H1 (cell line): ENCODE measurements at regions not wholly inside any gene's neighbourhood (a gene's known extent, or its start where the extent isn't known, plus 50 kb on each side); places are given as distances from the start of the nearest gene placed in this dataset.

Experiments
- CTCF ChIA-PET: fragments of 300-600 bp; sonication (Branson Sonifier 250); formaldehyde crosslinking; loops from one replicate; lab custom pipeline; 2021; ENCODE audit not compliant: partially characterized antibody; lab: Charles Lee
- POLR2A ChIA-PET: fragments of 300-600 bp; sonication (Branson Sonifier 250); formaldehyde crosslinking; loops from one replicate; lab custom pipeline; 2021; ENCODE audit warnings: inconsistent platforms; ENCODE audit not compliant: partially characterized antibody; lab: Charles Lee
- DNase-seq, 2 experiments: peaks; one replicate each; pipeline versions ENCODE4 v3.0.0 to v3.0.0-alpha.2; 2010 to 2022; ENCODE audit warnings: low spot score in 2 of 2, low read depth in 1 of 2, mixed read lengths in 1 of 2
- FAIRE-seq: peaks from 2 replicates; lab custom pipeline; 2011; peaks lifted over from hg19 to GRCh38; lab: Jason Lieb, UNC
- H2AFZ ChIP-seq: 2 replicates; pipeline ENCODE4 v1.8.1; 2012; ENCODE audit warnings: low read length, inconsistent platforms
- H2AK5ac ChIP-seq: 2 replicates; pipeline ENCODE4 v1.6.1; 2013; ENCODE audit warnings: low read depth, low read length
- H2BK120ac ChIP-seq: replicated peaks from 2 replicates; pipeline ENCODE3; 2013; ENCODE audit warnings: low read depth, low read length, inconsistent platforms
- H2BK12ac ChIP-seq: 2 replicates; pipeline ENCODE4 v1.6.1; 2013; ENCODE audit warnings: low read depth, low read length
- H2BK15ac ChIP-seq: 2 replicates; pipeline ENCODE4 v1.6.1; 2013; ENCODE audit warnings: low read length
- H2BK20ac ChIP-seq: 2 replicates; pipeline ENCODE4 v1.6.1; 2013; ENCODE audit warnings: low read length
- H2BK5ac ChIP-seq: 2 replicates; pipeline ENCODE4 v1.6.1; 2013; ENCODE audit warnings: low read depth, low read length
- H3K14ac ChIP-seq: 2 replicates; pipeline ENCODE4 v1.6.1; 2013; ENCODE audit warnings: inconsistent platforms; ENCODE audit not compliant: insufficient read length
- H3K18ac ChIP-seq: 2 replicates; pipeline ENCODE4 v1.6.1; 2013; ENCODE audit warnings: low read length; ENCODE audit errors: extremely low read depth
- H3K23ac ChIP-seq: 2 replicates; pipeline ENCODE4 v1.6.1; 2013; ENCODE audit warnings: inconsistent platforms; ENCODE audit not compliant: insufficient read length
- H3K23me2 ChIP-seq: 2 replicates; pipeline ENCODE4 v1.6.1; 2013; ENCODE audit warnings: low read depth, low read length
- H3K27ac ChIP-seq: 2 replicates; pipeline ENCODE4 v1.6.1; 2011; ENCODE audit warnings: low read depth, low read length, inconsistent platforms
- H3K27me3 ChIP-seq, 4 experiments: replicated peaks in 1 of 4; 1 replicate in 1 of 4; 2 replicates in 3 of 4; pipeline versions ENCODE4 v1.6.1 to v1.8.1; 2011 to 2013; ENCODE audit warnings: low read length in 3 of 4, mild to moderate bottlenecking in 3 of 4, inconsistent platforms in 2 of 4, mixed read lengths in 2 of 4, moderate library complexity in 1 of 4; ENCODE audit not compliant: control insufficient read depth in 3 of 4, insufficient read depth in 3 of 4; ENCODE audit errors: extremely low read depth in 1 of 4
- H3K36me3 ChIP-seq, 4 experiments: 2 replicates each; pipeline versions ENCODE4 v1.6.1 to v1.8.1; 2011 to 2013; ENCODE audit warnings: mild to moderate bottlenecking in 4 of 4, low read length in 3 of 4, moderate library complexity in 2 of 4, control low read depth in 1 of 4, inconsistent platforms in 1 of 4; ENCODE audit not compliant: insufficient read depth in 4 of 4, control insufficient read depth in 2 of 4
- H3K4ac ChIP-seq: replicated peaks from 2 replicates; pipeline ENCODE3; 2013; ENCODE audit warnings: low read length, low read depth, mixed read lengths, inconsistent platforms; ENCODE audit not compliant: insufficient read length
- H3K4me1 ChIP-seq, 4 experiments: replicated peaks in 1 of 4; 1 replicate in 1 of 4; 2 replicates in 3 of 4; pipeline versions ENCODE4 v1.6.1 to v1.8.1; 2011 to 2013; ENCODE audit warnings: low read length in 3 of 4, inconsistent platforms in 2 of 4, mixed read lengths in 1 of 4; ENCODE audit not compliant: insufficient read depth in 4 of 4, control insufficient read depth in 3 of 4
- H3K4me2 ChIP-seq, 2 experiments: 2 replicates each; pipeline versions ENCODE4 v1.6.1 to v1.8.1; 2011 to 2013; ENCODE audit warnings: low read depth in 2 of 2, low read length in 2 of 2, control low read depth in 1 of 2, inconsistent platforms in 1 of 2, mild to moderate bottlenecking in 1 of 2; ENCODE audit not compliant: insufficient read depth in 1 of 2
- H3K4me3 ChIP-seq, 4 experiments: fragments of 200-600, 300-600 bp in 1 of 4; sonication (generic), shearing (Covaris generic), sonication (Bioruptor Twin) in 1 of 4; 2 replicates each; pipeline versions ENCODE4 v1.5.1 to v1.8.1; 2011 to 2016; ENCODE audit warnings: low read length in 4 of 4, low read depth in 3 of 4, control low read depth in 2 of 4, inconsistent platforms in 2 of 4, mild to moderate bottlenecking in 2 of 4, mixed read lengths in 1 of 4, moderate library complexity in 1 of 4; ENCODE audit not compliant: insufficient read depth in 2 of 4; ENCODE audit errors: extremely low read depth in 1 of 4
- H3K56ac ChIP-seq: replicated peaks from 2 replicates; pipeline ENCODE3; 2013; ENCODE audit warnings: low read depth, mild to moderate bottlenecking, mixed read lengths, low read length, inconsistent platforms; ENCODE audit not compliant: insufficient read length
- H3K79me1 ChIP-seq: 2 replicates; pipeline ENCODE4 v1.6.1; 2013; ENCODE audit warnings: low read depth, low read length, control low read depth
- H3K79me2 ChIP-seq, 2 experiments: 2 replicates each; pipeline versions ENCODE4 v1.6.1 to v1.8.1; 2012 to 2013; ENCODE audit warnings: low read length in 2 of 2, mild to moderate bottlenecking in 2 of 2, inconsistent platforms in 1 of 2; ENCODE audit not compliant: insufficient read depth in 2 of 2, control insufficient read depth in 1 of 2
- H3K9ac ChIP-seq, 4 experiments: replicated peaks in 1 of 4; 1 replicate in 1 of 4; 2 replicates in 3 of 4; pipeline versions ENCODE4 v1.6.1 to v1.8.1; 2011 to 2013; ENCODE audit warnings: low read depth in 3 of 4, low read length in 3 of 4, control low read depth in 2 of 4, mild to moderate bottlenecking in 2 of 4, moderate library complexity in 2 of 4, inconsistent platforms in 1 of 4; ENCODE audit errors: extremely low read depth in 1 of 4
- H3K9me3 ChIP-seq, 2 experiments: 2 replicates each; pipeline versions ENCODE4 v1.6.1 to v1.8.1; 2012 to 2013; ENCODE audit warnings: mild to moderate bottlenecking in 2 of 2, moderate library complexity in 2 of 2, control low read depth in 1 of 2, inconsistent platforms in 1 of 2, low read depth in 1 of 2, low read length in 1 of 2, mixed read lengths in 1 of 2; ENCODE audit not compliant: insufficient read depth in 2 of 2
- H4K20me1 ChIP-seq, 2 experiments: replicated peaks in 1 of 2; 2 replicates each; pipeline versions ENCODE3 to v1.8.1; 2011 to 2013; ENCODE audit warnings: inconsistent platforms in 2 of 2, low read length in 2 of 2, mild to moderate bottlenecking in 1 of 2; ENCODE audit not compliant: insufficient read depth in 2 of 2, control insufficient read depth in 1 of 2
- H4K5ac ChIP-seq: 2 replicates; pipeline ENCODE4 v1.6.1; 2013; ENCODE audit warnings: low read length, low read depth, mixed read lengths, inconsistent platforms; ENCODE audit not compliant: insufficient read length
- H4K8ac ChIP-seq: 2 replicates; pipeline ENCODE4 v1.8.0; 2013; ENCODE audit warnings: mild to moderate bottlenecking, moderate library complexity, low read length, inconsistent platforms; ENCODE audit not compliant: insufficient read depth; ENCODE audit errors: extremely low read depth
- H4K91ac ChIP-seq: replicated peaks from 2 replicates; pipeline ENCODE3; 2013; ENCODE audit warnings: low read length, mixed read lengths, inconsistent platforms; ENCODE audit not compliant: insufficient read length
- ATF3 ChIP-seq: IDR thresholded peaks from 2 replicates; pipeline ENCODE4 v1.6.1; 2011; ENCODE audit warnings: low read depth, mild to moderate bottlenecking, low read length; ENCODE audit not compliant: insufficient read depth
- CTBP2 ChIP-seq: IDR thresholded peaks from 2 replicates; pipeline ENCODE4 v1.7.0; 2011; ENCODE audit warnings: borderline replicate concordance, mild to moderate bottlenecking, moderate library complexity, mixed read lengths, low read length; ENCODE audit not compliant: insufficient read depth, insufficient read length
- GABPA ChIP-seq: IDR thresholded peaks from 2 replicates; pipeline ENCODE4 v1.6.1; 2011; ENCODE audit warnings: mild to moderate bottlenecking, low read length, moderate library complexity, borderline replicate concordance; ENCODE audit not compliant: insufficient read depth
- PHF8 ChIP-seq: fragments of 200-600 bp; sonication (generic); conservative IDR thresholded peaks from 2 replicates; pipeline ENCODE4 v1.7.1; 2012; ENCODE audit warnings: low read depth, mild to moderate bottlenecking, inconsistent platforms, low read length, moderate library complexity
- SP2 ChIP-seq: IDR thresholded peaks from 2 replicates; pipeline ENCODE4 v1.6.1; 2012; ENCODE audit warnings: mild to moderate bottlenecking, low read length, inconsistent platforms
- YY1 ChIP-seq: IDR thresholded peaks from 2 replicates; pipeline ENCODE4 v1.6.1; 2011; ENCODE audit warnings: low read depth, mild to moderate bottlenecking, low read length
- ZNF274 ChIP-seq: IDR thresholded peaks from 2 replicates; pipeline ENCODE4 v1.7.0; 2012; ENCODE audit warnings: low read length, borderline replicate concordance; ENCODE audit errors: extremely low read depth
- TF ChIP-seq, protein P1 (sequence below): IDR thresholded peaks from 2 replicates; pipeline ENCODE4 v1.6.1; 2011; ENCODE audit warnings: low read length, improper control_type of control experiment

DNA sequence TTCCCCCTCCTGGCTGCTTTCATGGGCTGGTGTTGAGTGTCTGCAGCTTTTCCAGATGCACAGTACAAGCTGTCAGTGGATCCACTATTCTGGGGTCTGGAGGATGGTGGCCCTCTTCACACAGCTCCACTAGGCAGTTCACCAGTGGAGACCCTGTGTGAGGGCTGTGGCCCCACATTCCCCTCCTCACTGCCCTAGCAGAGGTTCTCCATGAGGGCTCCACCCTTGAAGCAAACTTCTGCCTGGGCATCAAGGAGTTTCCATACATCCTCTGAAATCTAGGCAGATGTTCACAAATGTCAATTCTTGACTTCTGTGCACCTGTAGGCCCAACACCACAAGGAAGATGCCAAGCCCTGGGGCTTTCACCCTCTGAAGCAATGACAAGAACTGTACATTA lies 1386.2 kb upstream of the ACVR2A start:
- no peak for FAIRE-seq

More for the DNA sequence above, 1386.2 kb upstream of the ACVR2A start:
- Histone ChIP-seq H4K5ac (no peak overlapping the region), H4K91ac (no peak overlapping the region), H3K4me1 (no peaks in the 10 kb centered on the region), H2BK12ac (no peak overlapping the region), H3K4me2 (no peak overlapping the region), H3K4me3 (no peak overlapping the region), H3K79me2 (no peaks in the 10 kb centered on the region), H2AFZ (no peak overlapping the region), H3K27me3 (no peaks in the 10 kb centered on the region), H4K20me1 (no peaks in the 10 kb centered on the region), H3K14ac (no peak overlapping the region), H4K8ac (no peak overlapping the region)
- POLR2A ChIA-PET, result no interaction called here
- CTCF ChIA-PET, result no interaction called here
- TF ChIP-seq YY1 (no peak), SP2 (no peak), CTBP2 (no peak), ATF3 (no peak), ZNF274 (no peak), GABPA (no peak), PHF8 (no peak)
- TF ChIP-seq, protein P1, sequence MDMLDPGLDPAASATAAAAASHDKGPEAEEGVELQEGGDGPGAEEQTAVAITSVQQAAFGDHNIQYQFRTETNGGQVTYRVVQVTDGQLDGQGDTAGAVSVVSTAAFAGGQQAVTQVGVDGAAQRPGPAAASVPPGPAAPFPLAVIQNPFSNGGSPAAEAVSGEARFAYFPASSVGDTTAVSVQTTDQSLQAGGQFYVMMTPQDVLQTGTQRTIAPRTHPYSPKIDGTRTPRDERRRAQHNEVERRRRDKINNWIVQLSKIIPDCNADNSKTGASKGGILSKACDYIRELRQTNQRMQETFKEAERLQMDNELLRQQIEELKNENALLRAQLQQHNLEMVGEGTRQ, result no peak
- TF ChIP-seq, all 59 proteins: peak for 0
- Histone ChIP-seq H3K79me1 (no peaks in the 10 kb centered on the region), H3K9me3 (peaks cover 15% of the 10 kb centered on the region in 2 experiments), H3K23me2 (no peaks in the 10 kb centered on the region), H3K56ac (no peak overlapping the region), H2BK20ac (no peak overlapping the region), H3K9ac (no peak overlapping the region), H3K4ac (no peak overlapping the region), H2BK5ac (no peak overlapping the region), H3K23ac (no peak overlapping the region), H3K18ac (no peak overlapping the region), H2AK5ac (no peak overlapping the region), H2BK120ac (no peak overlapping the region), H2BK15ac (no peak overlapping the region), H3K27ac (no peak overlapping the region), H3K36me3 (no peaks in the 10 kb centered on the region; a peak in 1 of 8 replicates)
- no peak for DNase-seq
